ENCODE measurements at regions not wholly inside any gene's neighbourhood (a gene's known extent, or its start where the extent isn't known, plus 50 kb on each side); places are given as distances from the start of the nearest gene placed in this dataset.

DNA sequence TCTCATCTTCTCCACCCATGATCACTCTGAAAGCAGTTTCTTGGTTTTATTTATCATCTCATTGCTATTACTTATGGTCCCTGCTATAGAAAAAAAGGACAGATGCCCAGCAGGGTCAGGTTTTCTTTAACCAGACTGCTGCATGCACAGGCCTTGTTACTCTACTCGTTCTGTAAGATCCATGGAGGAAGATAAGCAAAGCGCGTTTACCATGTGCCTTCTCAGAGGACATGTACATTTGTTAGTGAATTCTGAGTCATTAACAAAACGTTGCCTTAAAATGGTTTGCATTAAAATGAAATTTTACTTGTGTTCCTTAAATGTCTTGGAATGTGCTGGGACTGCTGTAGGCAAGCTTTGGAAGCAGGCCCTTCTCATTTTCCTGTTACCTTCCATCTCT is 657.3 kb upstream of the KCNMB2 start:
- no peak for TF ChIP-seq ISL1 (CRISPR knock-in tag; IDR thresholded peaks at IDR 0.05)
- no peak for TF ChIP-seq ARNTL (CRISPR knock-in tag; IDR thresholded peaks at IDR 0.05; ENCODE audit: borderline replicate concordance, low read depth)
- no peak for TF ChIP-seq RARB (CRISPR knock-in tag; IDR thresholded peaks at IDR 0.05)
- TF ChIP-seq ZFP3 (CRISPR knock-in tag; IDR thresholded peaks at IDR 0.05) = no peak
- no peak for TF ChIP-seq CSDC2 (CRISPR knock-in tag; IDR thresholded peaks at IDR 0.05)
- TF ChIP-seq ZFP30 (CRISPR knock-in tag; IDR thresholded peaks at IDR 0.05) = no peak
- TF ChIP-seq, protein P1, sequence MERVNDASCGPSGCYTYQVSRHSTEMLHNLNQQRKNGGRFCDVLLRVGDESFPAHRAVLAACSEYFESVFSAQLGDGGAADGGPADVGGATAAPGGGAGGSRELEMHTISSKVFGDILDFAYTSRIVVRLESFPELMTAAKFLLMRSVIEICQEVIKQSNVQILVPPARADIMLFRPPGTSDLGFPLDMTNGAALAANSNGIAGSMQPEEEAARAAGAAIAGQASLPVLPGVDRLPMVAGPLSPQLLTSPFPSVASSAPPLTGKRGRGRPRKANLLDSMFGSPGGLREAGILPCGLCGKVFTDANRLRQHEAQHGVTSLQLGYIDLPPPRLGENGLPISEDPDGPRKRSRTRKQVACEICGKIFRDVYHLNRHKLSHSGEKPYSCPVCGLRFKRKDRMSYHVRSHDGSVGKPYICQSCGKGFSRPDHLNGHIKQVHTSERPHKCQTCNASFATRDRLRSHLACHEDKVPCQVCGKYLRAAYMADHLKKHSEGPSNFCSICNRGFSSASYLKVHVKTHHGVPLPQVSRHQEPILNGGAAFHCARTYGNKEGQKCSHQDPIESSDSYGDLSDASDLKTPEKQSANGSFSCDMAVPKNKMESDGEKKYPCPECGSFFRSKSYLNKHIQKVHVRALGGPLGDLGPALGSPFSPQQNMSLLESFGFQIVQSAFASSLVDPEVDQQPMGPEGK (CRISPR knock-in tag; IDR thresholded peaks at IDR 0.05; ENCODE audit: borderline replicate concordance) = no peak
- no peak for TF ChIP-seq TCF4 (CRISPR knock-in tag; IDR thresholded peaks at IDR 0.05; ENCODE audit: borderline replicate concordance)
- TF ChIP-seq, protein P2, sequence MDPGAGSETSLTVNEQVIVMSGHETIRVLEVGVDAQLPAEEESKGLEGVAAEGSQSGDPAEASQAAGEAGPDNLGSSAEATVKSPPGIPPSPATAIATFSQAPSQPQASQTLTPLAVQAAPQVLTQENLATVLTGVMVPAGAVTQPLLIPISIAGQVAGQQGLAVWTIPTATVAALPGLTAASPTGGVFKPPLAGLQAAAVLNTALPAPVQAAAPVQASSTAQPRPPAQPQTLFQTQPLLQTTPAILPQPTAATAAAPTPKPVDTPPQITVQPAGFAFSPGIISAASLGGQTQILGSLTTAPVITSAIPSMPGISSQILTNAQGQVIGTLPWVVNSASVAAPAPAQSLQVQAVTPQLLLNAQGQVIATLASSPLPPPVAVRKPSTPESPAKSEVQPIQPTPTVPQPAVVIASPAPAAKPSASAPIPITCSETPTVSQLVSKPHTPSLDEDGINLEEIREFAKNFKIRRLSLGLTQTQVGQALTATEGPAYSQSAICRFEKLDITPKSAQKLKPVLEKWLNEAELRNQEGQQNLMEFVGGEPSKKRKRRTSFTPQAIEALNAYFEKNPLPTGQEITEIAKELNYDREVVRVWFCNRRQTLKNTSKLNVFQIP (CRISPR knock-in tag; IDR thresholded peaks at IDR 0.05; ENCODE audit: borderline replicate concordance, low read depth) = no peak
- no peak for TF ChIP-seq ZC3H10 (CRISPR knock-in tag; IDR thresholded peaks at IDR 0.05)
- no peak for TF ChIP-seq ZNF8 (CRISPR knock-in tag; IDR thresholded peaks at IDR 0.05)

All from SK-N-SH treated with all-trans-retinoic acid at 6 μM for 48 hours (cell line).